CD4-positive, CD25-positive, alpha-beta regulatory T cell (primary cell): ENCODE measurements at regions not wholly inside any gene's neighbourhood (a gene's known extent, or its start where the extent isn't known, plus 50 kb on each side); places are given as distances from the start of the nearest gene placed in this dataset.

Experiments used
- ATAC-seq, 2 donors: fragments of 150-1000 bp; cut with Tn5 transposase; one replicate each; pipeline ENCODE4 v1.10.0; 2021; ENCODE audit warnings: low read depth in 2 of 2, moderate number of reproducible peaks in 2 of 2, moderate library complexity in 1 of 2
- DNase-seq, 3 donors: peaks; one replicate each; pipeline versions ENCODE4 v3.0.0 to v3.0.0-alpha.2; 2012 to 2022; ENCODE audit warnings: mixed read lengths in 1 of 3
- H3K27ac ChIP-seq: one replicate; pipeline ENCODE4 v1.7.0; 2013; ENCODE audit warnings: mild to moderate bottlenecking, low read length; ENCODE audit not compliant: insufficient read depth, poor library complexity, severe bottlenecking
- H3K27me3 ChIP-seq: one replicate; pipeline ENCODE4 v1.7.0; 2013; ENCODE audit warnings: low read length; ENCODE audit not compliant: control insufficient read depth, insufficient read depth
- H3K36me3 ChIP-seq: one replicate; pipeline ENCODE4 v1.7.0; 2013; ENCODE audit warnings: mild to moderate bottlenecking, low read length, moderate library complexity; ENCODE audit not compliant: control insufficient read depth, insufficient read depth
- H3K4me1 ChIP-seq: 2 replicates; pipeline ENCODE4 v1.7.0; 2013; ENCODE audit warnings: mild to moderate bottlenecking, low read length; ENCODE audit not compliant: insufficient read depth, control insufficient read depth, poor library complexity, severe bottlenecking
- H3K4me3 ChIP-seq: one replicate; pipeline ENCODE4 v1.7.0; 2013; ENCODE audit warnings: low read depth, mild to moderate bottlenecking, low read length, moderate library complexity
- H3K9me3 ChIP-seq, 2 experiments: 1 replicate in 1 of 2; 2 replicates in 1 of 2; pipeline ENCODE4 v1.7.0; 2013; ENCODE audit warnings: low read length in 2 of 2, mild to moderate bottlenecking in 1 of 2, moderate library complexity in 1 of 2; ENCODE audit not compliant: control insufficient read depth in 2 of 2
- H3K27ac Mint-ChIP-seq, 3 donors: one replicate each; pipeline ENCODE4 v1.8.0; 2020 to 2022; ENCODE audit warnings: mild to moderate bottlenecking in 3 of 3, mixed read lengths in 3 of 3, moderate library complexity in 2 of 3
- H3K27me3 Mint-ChIP-seq: one replicate; pipeline ENCODE4 v1.8.0; 2022; ENCODE audit warnings: mild to moderate bottlenecking, mixed read lengths
- H3K36me3 Mint-ChIP-seq: one replicate; pipeline ENCODE4 v1.8.0; 2020; ENCODE audit warnings: mixed read lengths
- H3K4me1 Mint-ChIP-seq, 4 donors: one replicate each; pipeline ENCODE4 v1.8.0; 2020 to 2022; ENCODE audit warnings: mixed read lengths in 4 of 4, mild to moderate bottlenecking in 1 of 4
- H3K4me3 Mint-ChIP-seq, 4 donors: one replicate each; pipeline ENCODE4 v1.8.0; 2020 to 2022; ENCODE audit warnings: mild to moderate bottlenecking in 4 of 4, mixed read lengths in 4 of 4, moderate library complexity in 3 of 4
- H3K9me3 Mint-ChIP-seq, 7 donors: one replicate each; pipeline ENCODE4 v1.8.0; 2020 to 2022; ENCODE audit warnings: mixed read lengths in 7 of 7, mild to moderate bottlenecking in 3 of 7, moderate library complexity in 2 of 7

GRCh38 chr5:135641319-135641718 lies 62.5 kb upstream of the CXCL14 start:
- H3K36me3 Mint-ChIP-seq = no peaks in the 10 kb centered on the region
- no peaks in the 10 kb centered on the region for H3K36me3 ChIP-seq
- no peaks in the 10 kb centered on the region for H3K4me1 Mint-ChIP-seq
- no peaks in the 10 kb centered on the region for H3K4me1 ChIP-seq
- no peaks in the 10 kb centered on the region for H3K9me3 ChIP-seq
- ATAC-seq (no peak), DNase-seq (no peak)
- H3K27me3 ChIP-seq = no peaks in the 10 kb centered on the region
- H3K4me3 Mint-ChIP-seq = no peak overlapping the region
- H3K9me3 Mint-ChIP-seq = peaks cover 0 to 1% (median 0%) of the 10 kb centered on the region in 7 donors
- H3K4me3 ChIP-seq = no peak overlapping the region
- H3K27ac ChIP-seq = no peak overlapping the region
- H3K27me3 Mint-ChIP-seq = peaks cover 4% of the 10 kb centered on the region
- H3K27ac Mint-ChIP-seq = no peak overlapping the region

GRCh38 chr5:135635451-135635850 lies 56.7 kb upstream of the CXCL14 start:
- Mint-ChIP-seq H3K9me3 (no peaks in the 10 kb centered on the region), H3K4me1 (no peaks in the 10 kb centered on the region), H3K27ac (no peak overlapping the region), H3K27me3 (no peaks in the 10 kb centered on the region), H3K36me3 (no peaks in the 10 kb centered on the region), H3K4me3 (no peak overlapping the region)
- Histone ChIP-seq H3K4me3 (no peak overlapping the region), H3K27me3 (no peaks in the 10 kb centered on the region), H3K9me3 (no peaks in the 10 kb centered on the region), H3K36me3 (no peaks in the 10 kb centered on the region), H3K27ac (no peak overlapping the region), H3K4me1 (no peaks in the 10 kb centered on the region)
- ATAC-seq = no peak
- DNase-seq = no peak

GRCh38 chr5:135632798-135633197 lies 54.0 kb upstream of the CXCL14 start:
- H3K27ac ChIP-seq = no peak overlapping the region
- no peak for DNase-seq
- Mint-ChIP-seq H3K9me3 (peaks cover 0 to 1% (median 0%) of the 10 kb centered on the region in 7 donors), H3K4me1 (no peaks in the 10 kb centered on the region), H3K27ac (no peak overlapping the region), H3K36me3 (no peaks in the 10 kb centered on the region), H3K27me3 (no peaks in the 10 kb centered on the region), H3K4me3 (no peak overlapping the region)
- H3K4me1 ChIP-seq = no peaks in the 10 kb centered on the region
- no peak for ATAC-seq
- H3K27me3 ChIP-seq = no peaks in the 10 kb centered on the region
- no peaks in the 10 kb centered on the region for H3K36me3 ChIP-seq
- no peaks in the 10 kb centered on the region for H3K9me3 ChIP-seq
- H3K4me3 ChIP-seq = no peak overlapping the region

- Histone ChIP-seq H3K9me3 (no peaks in the 10 kb centered on the region), H3K36me3 (no peaks in the 10 kb centered on the region), H3K27ac (no peak overlapping the region), H3K4me3 (no peak overlapping the region), H3K27me3 (no peaks in the 10 kb centered on the region), H3K4me1 (no peaks in the 10 kb centered on the region)
- Mint-ChIP-seq H3K36me3 (no peaks in the 10 kb centered on the region), H3K4me3 (no peak overlapping the region), H3K27ac (no peak overlapping the region), H3K27me3 (peaks cover 4% of the 10 kb centered on the region), H3K9me3 (peaks cover 0 to 1% (median 0%) of the 10 kb centered on the region in 7 donors), H3K4me1 (no peaks in the 10 kb centered on the region)
- no peak for ATAC-seq
- no peak for DNase-seq
Observed at GRCh38 chr5:135631391-135631790, 52.6 kb upstream of the CXCL14 start.

- Histone ChIP-seq H3K36me3 (no peaks in the 10 kb centered on the region), H3K4me1 (no peaks in the 10 kb centered on the region), H3K27me3 (no peaks in the 10 kb centered on the region), H3K9me3 (no peaks in the 10 kb centered on the region), H3K4me3 (no peak overlapping the region), H3K27ac (no peak overlapping the region)
- no peak for DNase-seq
- Mint-ChIP-seq H3K4me1 (no peaks in the 10 kb centered on the region), H3K27ac (no peak overlapping the region), H3K36me3 (no peaks in the 10 kb centered on the region), H3K4me3 (no peak overlapping the region), H3K27me3 (peaks cover 4% of the 10 kb centered on the region), H3K9me3 (peaks cover 0 to 1% (median 0%) of the 10 kb centered on the region in 7 donors)
- ATAC-seq = no peak
Observed at GRCh38 chr5:135629666-135630065, 50.9 kb upstream of the CXCL14 start.

- H3K36me3 ChIP-seq = no peaks in the 10 kb centered on the region
- H3K4me3 ChIP-seq = no peak overlapping the region
- ATAC-seq = no peak
- H3K9me3 Mint-ChIP-seq = peaks cover 0 to 1% (median 0%) of the 10 kb centered on the region in 7 donors
- H3K27ac ChIP-seq = no peak overlapping the region
- no peak for DNase-seq
- H3K4me1 Mint-ChIP-seq = no peaks in the 10 kb centered on the region
- H3K4me1 ChIP-seq = no peaks in the 10 kb centered on the region
- no peak overlapping the region for H3K27ac Mint-ChIP-seq
- no peaks in the 10 kb centered on the region for H3K36me3 Mint-ChIP-seq
- no peaks in the 10 kb centered on the region for H3K27me3 ChIP-seq
- H3K4me3 Mint-ChIP-seq = no peak overlapping the region
- H3K27me3 Mint-ChIP-seq = peaks cover 4% of the 10 kb centered on the region
- H3K9me3 ChIP-seq = no peaks in the 10 kb centered on the region
Observed at GRCh38 chr5:135628771-135629563, 50.2 kb upstream of the CXCL14 start.
